ENCODE measurements at regions not wholly inside any gene's neighbourhood (a gene's known extent, or its start where the extent isn't known, plus 50 kb on each side); places are given as distances from the start of the nearest gene placed in this dataset.

GRCh38 chr9:90001747-90002146, 396.9 kb downstream of the GADD45G start:
- H3K9me3 Mint-ChIP-seq, result peaks cover 7% of the 10 kb centered on the region
- H3K27me3 Mint-ChIP-seq (ENCODE audit: low read depth, poor library complexity), result peaks cover 5% of the 10 kb centered on the region
- peak overlapping the region; percentile 36 for H3K4me3 Mint-ChIP-seq
- H3K27ac Mint-ChIP-seq, result no peak overlapping the region
- DNase-seq, result no peak
- TF ChIP-seq CTCF (IDR thresholded peaks at IDR 0.05), result no peak
- H3K4me1 Mint-ChIP-seq, result peaks cover 59% of the 10 kb centered on the region
- H3K36me3 Mint-ChIP-seq (ENCODE audit: low read depth), result no peaks in the 10 kb centered on the region

- peaks cover 5% of the 10 kb centered on the region for H3K27me3 Mint-ChIP-seq (ENCODE audit: low read depth, poor library complexity)
- H3K27ac Mint-ChIP-seq, result no peak overlapping the region
- H3K36me3 Mint-ChIP-seq (ENCODE audit: low read depth), result no peaks in the 10 kb centered on the region
- DNase-seq, result no peak
- peaks cover 7% of the 10 kb centered on the region for H3K9me3 Mint-ChIP-seq
- no peak for TF ChIP-seq CTCF (IDR thresholded peaks at IDR 0.05)
- no peak overlapping the region for H3K4me3 Mint-ChIP-seq
- H3K4me1 Mint-ChIP-seq, result peaks cover 63% of the 10 kb centered on the region
Observed at GRCh38 chr9:90002397-90003271, 397.8 kb downstream of the GADD45G start.

- peaks cover 10% of the 10 kb centered on the region for H3K27me3 Mint-ChIP-seq (ENCODE audit: low read depth, poor library complexity)
- no peak overlapping the region for H3K27ac Mint-ChIP-seq
- no peaks in the 10 kb centered on the region for H3K36me3 Mint-ChIP-seq (ENCODE audit: low read depth)
- no peak for TF ChIP-seq CTCF (IDR thresholded peaks at IDR 0.05)
- peaks cover 7% of the 10 kb centered on the region for H3K9me3 Mint-ChIP-seq
- DNase-seq, result no peak
- no peak overlapping the region for H3K4me3 Mint-ChIP-seq
- peaks cover 54% of the 10 kb centered on the region for H3K4me1 Mint-ChIP-seq
Observed at GRCh38 chr9:90005388-90005787, 400.6 kb downstream of the GADD45G start.

GRCh38 chr9:90007516-90008440, 403.0 kb downstream of the GADD45G start:
- Mint-ChIP-seq H3K36me3 (ENCODE audit: low read depth) (no peaks in the 10 kb centered on the region), H3K27me3 (ENCODE audit: low read depth, poor library complexity) (peaks cover 10% of the 10 kb centered on the region), H3K9me3 (peaks cover 7% of the 10 kb centered on the region), H3K4me3 (no peak overlapping the region), H3K4me1 (peaks cover 30% of the 10 kb centered on the region), H3K27ac (no peak overlapping the region)
- DNase-seq, result no peak
- no peak for TF ChIP-seq CTCF (IDR thresholded peaks at IDR 0.05)

GRCh38 chr9:90009447-90009846, 404.6 kb downstream of the GADD45G start:
- Mint-ChIP-seq H3K4me1 (peaks cover 14% of the 10 kb centered on the region), H3K36me3 (ENCODE audit: low read depth) (no peaks in the 10 kb centered on the region), H3K9me3 (peaks cover 11% of the 10 kb centered on the region), H3K27me3 (ENCODE audit: low read depth, poor library complexity) (peaks cover 12% of the 10 kb centered on the region), H3K4me3 (no peak overlapping the region), H3K27ac (no peak overlapping the region)
- DNase-seq, result no peak
- no peak for TF ChIP-seq CTCF (IDR thresholded peaks at IDR 0.05)
